ENCODE measurements at regions not wholly inside any gene's neighbourhood (a gene's known extent, or its start where the extent isn't known, plus 50 kb on each side); places are given as distances from the start of the nearest gene placed in this dataset.

- no peak for TF ChIP-seq CTCF (IDR thresholded peaks at IDR 0.05; ENCODE audit: low read length, missing control alignments)
- no peak for DNase-seq (ENCODE audit: low read depth)
- no peak overlapping the region for H3K4me3 ChIP-seq (replicated peaks; ENCODE audit: low read depth, low read length)
These were observed 97.3 kb upstream of the KLF14 start for GRCh38 chr7:130831322-130831721.

- TF ChIP-seq CTCF (IDR thresholded peaks at IDR 0.05; ENCODE audit: low read length, missing control alignments) = peak; percentile 68
- peak; percentile 78 for DNase-seq (ENCODE audit: low read depth)
- no peak overlapping the region for H3K4me3 ChIP-seq (replicated peaks; ENCODE audit: low read depth, low read length)
These were observed 97.9 kb upstream of the KLF14 start for GRCh38 chr7:130831817-130832481.

- DNase-seq (ENCODE audit: low read depth) = peak; percentile 63
- no peak overlapping the region for H3K4me3 ChIP-seq (replicated peaks; ENCODE audit: low read depth, low read length)
- TF ChIP-seq CTCF (IDR thresholded peaks at IDR 0.05; ENCODE audit: low read length, missing control alignments) = no peak
These were observed 104.7 kb upstream of the KLF14 start for GRCh38 chr7:130838738-130839137.

- no peak for TF ChIP-seq CTCF (IDR thresholded peaks at IDR 0.05; ENCODE audit: low read length, missing control alignments)
- no peak overlapping the region for H3K4me3 ChIP-seq (replicated peaks; ENCODE audit: low read depth, low read length)
- DNase-seq (ENCODE audit: low read depth) = no peak
These were observed 106.6 kb upstream of the KLF14 start for GRCh38 chr7:130840599-130840998.

GRCh38 chr7:130841416-130841815 is 107.4 kb upstream of the KLF14 start:
- H3K4me3 ChIP-seq (replicated peaks; ENCODE audit: low read depth, low read length) = no peak overlapping the region
- DNase-seq (ENCODE audit: low read depth) = no peak
- no peak for TF ChIP-seq CTCF (IDR thresholded peaks at IDR 0.05; ENCODE audit: low read length, missing control alignments)

GRCh38 chr7:130843703-130844102 is 109.7 kb upstream of the KLF14 start:
- no peak overlapping the region for H3K4me3 ChIP-seq (replicated peaks; ENCODE audit: low read depth, low read length)
- DNase-seq (ENCODE audit: low read depth) = no peak
- TF ChIP-seq CTCF (IDR thresholded peaks at IDR 0.05; ENCODE audit: low read length, missing control alignments) = no peak

Data from fibroblast of pulmonary artery (primary cell).